ENCODE measurements at regions not wholly inside any gene's neighbourhood (a gene's known extent, or its start where the extent isn't known, plus 50 kb on each side); places are given as distances from the start of the nearest gene placed in this dataset.

DNA sequence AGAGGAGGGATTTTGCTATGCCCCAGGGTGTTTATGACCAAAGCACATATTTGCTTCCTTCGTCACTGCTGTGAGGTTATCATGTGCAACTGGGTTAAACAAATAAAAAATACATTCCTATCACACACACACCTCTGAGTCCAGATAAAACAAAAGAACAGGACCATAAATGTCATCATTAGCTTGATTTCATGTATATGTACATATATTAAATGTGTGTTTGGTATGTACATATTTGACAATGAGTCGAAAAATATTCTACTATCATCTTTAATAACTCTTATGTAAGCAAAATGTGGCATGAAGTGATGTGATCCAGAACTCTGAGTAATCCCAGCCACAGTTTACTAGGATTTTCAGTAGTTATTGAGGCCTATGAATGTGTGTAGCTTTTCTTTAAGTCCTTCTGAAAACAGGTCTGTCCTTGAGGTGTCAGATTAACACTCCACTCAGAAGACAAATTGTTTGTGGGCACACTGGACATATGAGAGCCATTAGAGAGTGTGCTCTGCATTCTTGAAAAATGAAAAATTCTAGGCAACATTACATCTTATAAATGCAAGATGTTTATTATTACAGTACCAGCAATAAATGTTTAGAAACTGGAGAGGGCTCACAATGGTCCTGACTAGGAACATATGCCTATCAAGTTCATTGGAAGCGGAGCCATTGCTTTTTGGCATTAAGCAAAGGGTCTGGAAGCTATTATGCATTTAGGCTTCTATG lies 335.1 kb upstream of the SEMA3A start:
- in situ Hi-C loops (cut with MboI; ENCODE audit: low pct_unique_long_range_greater_than_20kb, low sequenced_read_pairs, unreplicated experiment), result no loop called here
- TF ChIP-seq, protein P1, sequence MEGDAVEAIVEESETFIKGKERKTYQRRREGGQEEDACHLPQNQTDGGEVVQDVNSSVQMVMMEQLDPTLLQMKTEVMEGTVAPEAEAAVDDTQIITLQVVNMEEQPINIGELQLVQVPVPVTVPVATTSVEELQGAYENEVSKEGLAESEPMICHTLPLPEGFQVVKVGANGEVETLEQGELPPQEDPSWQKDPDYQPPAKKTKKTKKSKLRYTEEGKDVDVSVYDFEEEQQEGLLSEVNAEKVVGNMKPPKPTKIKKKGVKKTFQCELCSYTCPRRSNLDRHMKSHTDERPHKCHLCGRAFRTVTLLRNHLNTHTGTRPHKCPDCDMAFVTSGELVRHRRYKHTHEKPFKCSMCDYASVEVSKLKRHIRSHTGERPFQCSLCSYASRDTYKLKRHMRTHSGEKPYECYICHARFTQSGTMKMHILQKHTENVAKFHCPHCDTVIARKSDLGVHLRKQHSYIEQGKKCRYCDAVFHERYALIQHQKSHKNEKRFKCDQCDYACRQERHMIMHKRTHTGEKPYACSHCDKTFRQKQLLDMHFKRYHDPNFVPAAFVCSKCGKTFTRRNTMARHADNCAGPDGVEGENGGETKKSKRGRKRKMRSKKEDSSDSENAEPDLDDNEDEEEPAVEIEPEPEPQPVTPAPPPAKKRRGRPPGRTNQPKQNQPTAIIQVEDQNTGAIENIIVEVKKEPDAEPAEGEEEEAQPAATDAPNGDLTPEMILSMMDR (IDR thresholded peaks at IDR 0.05; ENCODE audit: extremely low read depth, insufficient read depth, missing control alignments), result no peak
- no peak for DNase-seq (ENCODE audit: low spot score)

DNA sequence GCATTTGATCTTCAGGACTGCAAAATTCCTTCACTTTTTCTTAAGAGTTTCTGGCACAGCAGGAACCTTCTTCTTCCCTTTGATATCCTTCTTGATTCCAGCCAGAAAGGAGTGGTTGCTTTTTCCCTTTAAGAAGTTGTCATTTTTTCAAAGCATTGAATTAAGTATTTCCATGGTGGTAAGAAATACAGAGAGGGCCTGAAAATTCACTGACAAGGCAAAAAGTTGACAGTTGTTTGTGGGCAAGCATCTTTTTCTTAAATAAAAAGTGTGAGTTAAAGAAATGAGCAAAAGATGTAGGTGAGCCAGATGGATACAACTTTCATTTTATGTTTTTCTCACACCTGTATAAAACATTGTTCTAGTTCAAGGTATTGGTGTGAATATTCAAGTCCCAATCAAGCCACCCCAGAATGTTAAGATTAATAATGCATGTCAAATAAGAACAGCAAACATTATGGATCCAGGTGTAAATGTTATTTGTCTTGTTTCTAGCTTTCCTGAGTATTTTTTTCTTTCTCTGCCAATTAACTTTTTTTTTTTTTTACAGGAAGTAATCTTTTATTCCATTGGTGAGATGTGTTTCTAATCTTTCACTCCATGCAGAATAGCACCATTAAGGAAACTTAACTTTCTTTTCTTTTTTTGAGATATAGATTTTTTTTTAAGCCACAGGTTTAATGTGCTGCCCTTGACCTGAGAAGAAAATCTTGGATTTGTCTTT lies 334.3 kb upstream of the SEMA3A start:
- TF ChIP-seq, protein P1 (IDR thresholded peaks at IDR 0.05; ENCODE audit: extremely low read depth, insufficient read depth, missing control alignments), result no peak
- in situ Hi-C loops (cut with MboI; ENCODE audit: low pct_unique_long_range_greater_than_20kb, low sequenced_read_pairs, unreplicated experiment), result no loop called here
- DNase-seq (ENCODE audit: low spot score), result no peak

DNA sequence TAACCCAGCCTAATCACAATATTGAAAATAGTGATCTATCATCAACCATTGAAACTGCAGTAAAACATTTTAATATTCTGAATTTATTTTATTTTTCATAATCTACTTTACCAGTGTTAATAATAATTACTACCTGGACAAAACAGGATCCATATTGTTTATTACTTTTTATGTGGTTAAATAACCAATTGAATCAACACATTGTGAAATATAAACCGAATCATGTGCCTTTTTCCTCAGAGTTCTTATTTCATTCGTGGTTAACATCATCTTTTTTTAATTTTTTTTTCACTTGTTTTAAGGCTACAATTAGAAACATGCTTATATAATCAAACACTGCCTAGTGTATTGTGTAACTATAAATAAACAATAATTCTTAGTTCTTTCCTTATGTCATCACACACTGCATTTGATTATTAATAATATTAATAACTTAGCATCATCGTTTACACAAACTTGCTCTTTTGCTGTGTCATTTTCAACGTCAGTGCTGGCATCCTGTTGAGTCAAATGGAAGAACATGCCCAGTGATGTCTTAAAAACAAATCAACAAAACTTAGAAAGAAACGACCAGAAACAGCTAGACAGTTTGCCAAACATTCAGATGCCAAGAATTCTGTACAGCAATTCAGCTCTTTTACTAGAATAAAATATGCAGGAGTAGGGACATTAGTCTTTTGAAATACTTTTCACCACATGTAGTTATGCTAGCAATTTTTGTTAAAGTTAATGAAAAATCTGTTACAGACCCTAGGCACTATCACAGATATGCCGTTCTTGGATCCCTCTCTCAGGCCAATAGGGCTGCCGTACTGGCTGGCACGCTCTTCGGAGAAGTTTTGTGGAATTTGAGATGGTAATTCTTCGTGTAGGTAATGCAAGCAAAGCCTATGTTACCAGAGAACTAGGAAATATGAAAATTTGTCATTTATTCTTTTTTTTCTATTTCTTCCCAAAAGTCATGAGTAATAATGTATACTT lies 330.4 kb upstream of the SEMA3A start:
- TF ChIP-seq, protein P1 (IDR thresholded peaks at IDR 0.05; ENCODE audit: extremely low read depth, insufficient read depth, missing control alignments), result no peak
- in situ Hi-C loops (cut with MboI; ENCODE audit: low pct_unique_long_range_greater_than_20kb, low sequenced_read_pairs, unreplicated experiment), result no loop called here
- no peak for DNase-seq (ENCODE audit: low spot score)

DNA sequence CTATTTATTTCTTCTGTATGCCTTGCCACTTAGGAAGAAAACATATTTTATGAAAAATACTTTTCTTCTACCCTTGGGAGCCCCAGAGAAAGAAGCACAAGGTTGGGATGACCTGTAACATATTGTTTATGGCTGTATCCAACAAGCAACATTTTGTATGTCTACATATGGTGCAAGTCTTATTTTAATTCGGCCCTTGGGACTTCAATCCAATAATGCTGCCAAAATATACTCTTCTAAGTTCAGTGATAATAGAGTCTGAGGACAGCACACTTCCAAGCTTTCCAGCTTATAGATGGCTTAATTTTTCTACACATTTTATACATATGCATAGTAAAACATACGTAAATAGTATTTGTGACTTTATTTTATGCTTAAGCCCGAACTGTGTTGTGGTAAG lies 318.5 kb upstream of the SEMA3A start:
- in situ Hi-C loops (cut with MboI; ENCODE audit: low pct_unique_long_range_greater_than_20kb, low sequenced_read_pairs, unreplicated experiment), result no loop called here
- TF ChIP-seq, protein P1 (IDR thresholded peaks at IDR 0.05; ENCODE audit: extremely low read depth, insufficient read depth, missing control alignments), result no peak
- DNase-seq (ENCODE audit: low spot score), result no peak

DNA sequence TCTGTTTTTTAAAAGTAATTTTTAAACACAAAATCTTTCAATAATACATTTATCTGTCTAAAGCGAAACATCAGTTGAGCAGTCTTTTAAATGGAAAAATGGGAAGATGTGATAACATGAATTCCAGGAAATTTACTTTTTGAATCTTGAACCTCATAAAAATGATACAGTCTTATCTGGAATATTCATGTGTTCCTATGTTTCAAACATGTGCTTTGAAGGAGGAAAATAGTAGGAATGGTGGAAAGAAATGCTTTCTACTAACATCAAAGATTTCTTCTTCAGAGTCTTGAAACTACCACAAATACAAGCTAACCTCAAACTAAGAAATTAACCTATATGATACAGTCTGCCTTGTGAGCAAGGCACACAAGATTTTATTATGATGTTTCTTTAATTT lies 317.5 kb upstream of the SEMA3A start:
- TF ChIP-seq, protein P1 (IDR thresholded peaks at IDR 0.05; ENCODE audit: extremely low read depth, insufficient read depth, missing control alignments), result no peak
- DNase-seq (ENCODE audit: low spot score), result no peak
- in situ Hi-C loops (cut with MboI; ENCODE audit: low pct_unique_long_range_greater_than_20kb, low sequenced_read_pairs, unreplicated experiment), result no loop called here

DNA sequence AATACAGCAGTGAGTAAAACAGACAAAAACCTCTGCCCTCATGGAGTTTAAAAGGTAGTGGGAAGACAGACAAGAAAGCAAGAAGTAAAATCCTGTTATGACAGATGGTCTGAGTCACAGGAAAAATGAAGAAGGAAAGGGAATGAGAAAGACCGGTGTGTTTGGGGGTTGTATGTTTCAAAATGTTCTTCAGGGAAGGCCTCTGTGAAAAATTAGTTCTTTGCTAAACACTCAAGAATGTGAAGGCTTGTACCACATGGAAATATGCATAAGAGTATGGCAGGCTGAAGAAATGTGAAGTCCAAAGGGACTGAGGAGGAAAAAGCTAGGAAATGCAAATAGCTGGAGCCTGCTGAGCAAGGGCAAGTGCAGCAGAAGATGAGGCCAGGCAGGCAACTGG lies 315.9 kb upstream of the SEMA3A start:
- in situ Hi-C loops (cut with MboI; ENCODE audit: low pct_unique_long_range_greater_than_20kb, low sequenced_read_pairs, unreplicated experiment), result no loop called here
- TF ChIP-seq, protein P1 (IDR thresholded peaks at IDR 0.05; ENCODE audit: extremely low read depth, insufficient read depth, missing control alignments), result no peak
- no peak for DNase-seq (ENCODE audit: low spot score)

Data from GM13977 (cell line).